Esophagus muscularis mucosa (tissue), 4 donors: ENCODE measurements at regions not wholly inside any gene's neighbourhood (a gene's known extent, or its start where the extent isn't known, plus 50 kb on each side); places are given as distances from the start of the nearest gene placed in this dataset.

ENCODE experiments used
- CTCF ChIP-seq, 3 experiments: fragments of 200-600 bp in 2 of 3; fragments of 450-650 bp in 1 of 3; sonication (generic) in 2 of 3; IDR thresholded peaks; one replicate each; pipeline ENCODE4 v1.5.1; 2017 to 2019; ENCODE audit warnings: antibody characterized with exemption in 3 of 3, mild to moderate bottlenecking in 2 of 3, moderate library complexity in 1 of 3
- EP300 ChIP-seq: sonication (generic); formaldehyde crosslinking; IDR thresholded peaks from one replicate; pipeline ENCODE4 v1.6.1; 2017; ENCODE audit warnings: antibody characterized with exemption
- POLR2A ChIP-seq: fragments of 450-650 bp; IDR thresholded peaks from one replicate; pipeline ENCODE4 v1.6.1; 2017; ENCODE audit warnings: antibody characterized with exemption, moderate library complexity, mild to moderate bottlenecking, low read depth

- no peak for TF ChIP-seq EP300
- no peak for TF ChIP-seq POLR2A
- no peak for TF ChIP-seq CTCF (IDR thresholded peaks at IDR 0.05)
These were observed 71.7 kb upstream of the SMLR1 start for GRCh38 chr6:130755368-130756034.
